NCI-H82 treated with DMSO at 0.1 percent for 48 hours (cell line): ENCODE measurements at regions not wholly inside any gene's neighbourhood (a gene's known extent, or its start where the extent isn't known, plus 50 kb on each side); places are given as distances from the start of the nearest gene placed in this dataset.
A peak's percentile ranks its signal among the peaks of the same experiment; 100 is the strongest.

Experiments
- DNase-seq: peaks from one replicate; lab custom pipeline; 2025; ENCODE audit not compliant: unreplicated experiment; lab: John Stamatoyannopoulos, UW

DNA sequence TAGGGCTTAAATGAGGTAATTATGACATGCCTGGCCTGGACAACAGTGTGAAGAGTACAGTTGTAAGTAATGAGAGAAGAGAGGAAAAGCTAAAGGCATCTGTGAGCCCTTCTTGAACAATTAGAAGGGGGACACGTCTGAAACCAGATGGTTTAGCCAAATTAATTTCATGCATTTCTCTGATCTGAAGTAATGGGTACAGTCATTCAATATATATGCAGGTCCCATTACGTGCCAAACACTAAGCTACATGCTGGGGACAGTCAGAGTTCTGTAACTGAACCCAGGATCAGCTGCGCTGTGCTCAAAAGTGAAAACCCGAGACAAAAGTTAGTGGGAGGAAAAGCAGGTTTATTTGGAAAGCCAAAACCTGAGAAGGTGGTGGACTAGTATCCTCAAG lies 207.2 kb upstream of the TMTC1 start:
- no peak for DNase-seq

GRCh38 chr12:29983851-29984250 lies 200.1 kb upstream of the TMTC1 start:
- no peak for DNase-seq

DNA sequence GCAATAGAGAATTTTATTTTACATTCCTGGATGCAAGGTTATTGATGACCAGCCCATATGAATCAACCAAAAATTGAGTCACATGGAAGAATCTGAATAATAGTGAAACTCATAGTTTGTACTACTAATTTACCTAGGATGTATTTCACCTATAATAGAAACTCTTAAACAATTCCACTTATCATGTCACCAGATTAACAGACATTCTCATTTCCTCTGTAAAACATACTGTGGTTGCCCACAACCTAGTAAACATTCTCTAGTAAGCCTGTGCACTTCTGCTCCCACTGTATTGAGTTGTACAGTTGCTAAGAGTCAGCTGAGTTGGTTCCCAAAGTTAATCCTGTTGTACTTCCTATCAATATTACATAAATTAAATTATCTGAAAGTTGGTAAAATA lies 196.6 kb upstream of the TMTC1 start:
- no peak for DNase-seq

GRCh38 chr12:29971446-29971845 lies 187.7 kb upstream of the TMTC1 start:
- DNase-seq = no peak

DNA sequence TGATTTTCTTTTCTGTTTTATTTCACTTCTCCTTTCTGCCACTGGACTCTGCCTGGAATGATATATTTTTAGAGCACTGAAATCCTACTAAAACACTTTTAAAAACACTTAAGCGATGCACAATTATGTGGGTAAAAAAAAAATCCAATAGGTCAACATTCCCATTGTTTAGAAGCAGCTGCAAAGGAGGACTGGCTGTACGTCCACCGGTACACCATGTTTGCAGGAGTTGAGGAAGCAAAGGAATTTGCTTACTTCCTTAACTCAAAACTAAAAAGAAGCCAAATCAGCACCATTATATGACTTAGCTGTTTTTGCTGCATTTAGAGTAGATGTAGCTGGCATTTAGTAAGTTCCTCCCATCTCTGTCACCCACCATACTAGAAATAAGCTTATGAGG lies 186.8 kb upstream of the TMTC1 start:
- no peak for DNase-seq

- DNase-seq = no peak
These were observed 178.7 kb upstream of the TMTC1 start for GRCh38 chr12:29962276-29963035.

DNA sequence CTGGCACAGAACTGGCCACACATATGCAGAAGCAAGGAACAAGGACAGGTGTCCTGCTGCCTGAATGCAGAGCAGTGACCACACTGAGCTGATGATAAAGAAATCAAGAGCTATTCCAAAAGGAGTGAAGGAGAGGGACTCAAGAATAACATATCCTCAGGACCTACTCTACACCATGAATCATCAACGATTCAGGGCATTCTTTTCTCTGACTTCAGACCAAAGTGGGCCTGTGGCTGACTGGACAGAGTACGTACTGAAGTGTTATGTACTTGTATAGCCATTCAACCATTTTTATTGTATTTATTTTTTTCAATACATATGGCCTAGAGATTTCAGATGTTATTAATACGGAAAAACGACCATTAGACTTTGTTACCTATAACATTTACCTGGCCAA lies 177.5 kb upstream of the TMTC1 start:
- DNase-seq = no peak

GRCh38 chr12:29960122-29960521 lies 176.4 kb upstream of the TMTC1 start:
- DNase-seq = no peak

- DNase-seq = no peak
These were observed 174.1 kb upstream of the TMTC1 start for GRCh38 chr12:29957835-29958234.

DNA sequence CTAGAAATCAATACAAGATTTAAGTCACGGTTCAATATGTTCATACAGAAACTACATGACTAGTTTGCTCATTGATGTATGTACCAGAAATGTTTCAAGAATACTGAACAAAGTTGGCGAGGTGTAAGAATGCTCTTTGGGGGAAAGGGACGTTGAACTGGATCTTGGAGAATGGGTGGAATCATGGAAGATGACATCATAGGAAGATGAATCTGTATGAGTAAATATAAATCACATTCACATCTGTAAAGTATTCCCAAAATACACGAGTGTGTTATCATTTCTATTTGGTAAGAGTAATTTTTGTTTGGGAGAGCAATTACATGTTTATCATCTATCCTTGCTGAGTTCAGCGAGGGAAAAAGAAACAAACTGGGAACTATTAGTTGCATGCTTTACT lies 162.2 kb upstream of the TMTC1 start:
- DNase-seq = no peak

DNA sequence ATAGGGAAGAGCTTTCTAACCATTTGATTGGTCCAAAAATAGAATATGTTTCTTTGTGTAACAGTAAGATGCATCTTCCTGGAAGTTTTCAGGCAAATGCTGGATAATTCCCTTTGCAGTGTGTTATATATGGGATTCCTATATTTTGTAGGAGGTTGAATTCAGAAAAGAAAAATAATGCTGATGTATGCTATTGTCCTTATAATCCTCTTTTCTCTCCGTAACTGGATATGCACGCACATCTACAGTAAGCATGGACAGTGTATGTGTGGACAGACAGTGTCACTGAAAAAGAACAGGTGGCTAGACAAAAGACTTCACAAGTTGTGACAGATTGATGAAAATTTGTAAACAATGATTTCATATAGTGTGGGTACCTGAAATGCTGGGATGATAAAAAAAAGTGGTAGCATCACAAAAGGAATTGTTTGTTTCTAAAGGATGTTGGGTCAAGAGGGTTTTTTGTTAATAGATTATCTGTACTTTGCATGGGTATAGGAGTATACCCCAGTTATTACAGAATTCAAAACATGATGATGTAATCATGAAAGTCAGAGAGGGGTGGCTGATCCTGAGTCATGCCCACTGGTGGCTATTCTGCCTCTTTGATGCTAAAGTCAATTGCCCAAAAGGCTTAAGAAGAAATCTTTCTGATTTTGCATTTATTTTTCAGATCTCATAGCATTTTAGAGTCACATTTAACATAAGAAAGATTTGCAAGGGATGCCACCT lies 160.7 kb upstream of the TMTC1 start:
- no peak for DNase-seq

DNA sequence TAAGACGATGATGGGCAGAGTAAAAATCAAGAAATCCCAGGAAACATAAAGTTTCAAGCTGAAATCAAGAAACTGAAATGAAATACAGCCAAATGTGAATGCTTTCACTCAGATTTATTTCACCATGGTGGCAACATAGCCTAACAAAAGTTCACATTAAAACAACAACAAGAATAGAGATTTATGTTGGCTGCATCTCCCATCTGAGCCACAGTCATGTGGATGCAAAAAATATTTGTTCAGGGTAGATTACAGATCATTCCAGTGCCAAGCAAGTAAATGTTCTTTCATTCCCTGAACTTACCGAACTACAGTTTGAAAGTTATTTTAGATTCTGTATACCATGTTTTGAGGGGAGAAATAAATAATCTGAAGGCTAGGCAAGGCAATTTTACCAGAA lies 159.9 kb upstream of the TMTC1 start:
- no peak for DNase-seq

GRCh38 chr12:29940811-29941210 lies 157.1 kb upstream of the TMTC1 start:
- DNase-seq = no peak

GRCh38 chr12:29930503-29930902 lies 146.8 kb upstream of the TMTC1 start:
- DNase-seq = no peak

- no peak for DNase-seq
These were observed 145.6 kb upstream of the TMTC1 start for GRCh38 chr12:29929295-29929694.

DNA sequence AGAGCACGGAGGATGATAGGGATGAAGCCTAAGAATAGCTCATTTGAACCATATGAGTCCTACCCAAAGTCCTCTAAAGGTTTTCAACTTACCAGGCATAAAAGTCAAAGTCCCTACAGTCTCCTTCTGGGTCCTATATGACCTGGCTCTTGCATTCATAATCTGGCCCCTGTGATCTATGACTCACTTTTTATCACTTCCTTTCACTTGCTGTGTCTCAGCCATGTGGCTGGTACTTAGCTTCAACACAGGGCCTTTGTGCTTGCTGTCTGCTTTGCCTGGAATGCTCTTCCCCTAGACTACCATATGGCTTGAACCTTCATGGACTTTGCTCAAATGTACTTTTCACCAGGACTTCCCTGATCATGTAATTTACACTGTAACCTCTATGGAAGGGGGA lies 137.6 kb upstream of the TMTC1 start:
- no peak for DNase-seq

DNA sequence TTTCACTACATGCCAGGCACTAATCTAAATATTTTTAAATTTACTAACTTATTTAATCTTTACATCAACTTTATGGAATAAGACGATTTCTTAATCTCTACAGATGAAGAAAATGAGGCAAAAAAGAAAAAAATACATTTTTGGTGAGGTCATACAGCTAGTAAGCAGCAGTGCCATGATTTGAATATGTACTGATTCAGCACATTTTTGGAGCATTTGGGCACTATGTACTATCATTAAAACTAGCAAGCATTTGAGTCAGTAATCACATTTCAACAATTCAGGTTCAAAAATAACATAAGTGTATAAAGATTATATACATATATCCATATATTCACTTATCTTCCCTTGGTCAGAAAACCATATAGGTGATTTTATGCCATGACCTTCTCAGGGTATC lies 124.4 kb upstream of the TMTC1 start:
- DNase-seq = no peak

GRCh38 chr12:29907461-29907860 lies 123.7 kb upstream of the TMTC1 start:
- no peak for DNase-seq

GRCh38 chr12:29902043-29902442 lies 118.3 kb upstream of the TMTC1 start:
- DNase-seq = no peak

GRCh38 chr12:29901585-29901984 lies 117.8 kb upstream of the TMTC1 start:
- DNase-seq = peak; percentile 7

GRCh38 chr12:29899212-29899931 lies 115.6 kb upstream of the TMTC1 start:
- DNase-seq = no peak

GRCh38 chr12:29895966-29896365 lies 112.2 kb upstream of the TMTC1 start:
- DNase-seq = no peak
